Gastrocnemius medialis (tissue), 4 donors: ENCODE measurements at regions not wholly inside any gene's neighbourhood (a gene's known extent, or its start where the extent isn't known, plus 50 kb on each side); places are given as distances from the start of the nearest gene placed in this dataset.

Source experiments
- CTCF ChIP-seq, 5 experiments: fragments of 450-650 bp in 3 of 5; fragments of 200-600 bp in 2 of 5; sonication (generic) in 2 of 5; IDR thresholded peaks in 4 of 5; conservative IDR thresholded peaks in 1 of 5; 1 replicate in 4 of 5; 2 replicates in 1 of 5; pipeline ENCODE4 v1.5.1; 2016 to 2019; ENCODE audit warnings: antibody characterized with exemption in 5 of 5, mild to moderate bottlenecking in 3 of 5, moderate library complexity in 3 of 5
- POLR2A ChIP-seq, 2 donors: fragments of 450-650 bp; IDR thresholded peaks; one replicate each; pipeline ENCODE4 v1.6.1; 2017; ENCODE audit warnings: antibody characterized with exemption in 2 of 2, mild to moderate bottlenecking in 2 of 2, moderate library complexity in 2 of 2

DNA sequence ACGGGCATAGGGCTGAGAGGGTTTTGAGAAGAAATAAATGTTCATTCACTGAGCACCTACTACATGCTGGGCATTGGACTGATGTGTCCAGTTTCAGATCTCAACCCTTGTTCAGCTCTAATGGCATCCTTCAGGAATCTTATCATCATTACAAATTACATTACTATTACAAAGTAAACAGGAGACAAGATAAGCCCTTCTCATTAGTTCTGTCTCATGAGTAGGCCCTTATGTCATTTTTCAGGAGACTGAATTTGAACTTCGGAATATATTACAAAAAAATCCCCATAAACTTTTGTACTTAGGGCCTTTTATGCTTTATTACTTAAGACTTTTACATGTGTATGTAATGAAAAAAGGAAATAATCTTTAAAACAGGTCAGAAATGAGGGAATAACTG is 289.7 kb downstream of the BAMBI start:
- TF ChIP-seq CTCF (IDR thresholded peaks at IDR 0.05 in 4 of 5, conservative IDR thresholded peaks at IDR 0.05 in 1 of 5) (no peak), POLR2A (IDR thresholded peaks at IDR 0.05) (no peak)
